Suprapubic skin (tissue), 3 donors: ENCODE measurements at regions not wholly inside any gene's neighbourhood (a gene's known extent, or its start where the extent isn't known, plus 50 kb on each side); places are given as distances from the start of the nearest gene placed in this dataset.

Experiments
- CTCF ChIP-seq, 2 donors: fragments of 200-600 bp in 1 of 2; fragments of 450-650 bp in 1 of 2; sonication (generic) in 1 of 2; IDR thresholded peaks; one replicate each; pipeline ENCODE4 v1.5.1; 2016 to 2019; ENCODE audit warnings: antibody characterized with exemption in 2 of 2, mild to moderate bottlenecking in 1 of 2, moderate library complexity in 1 of 2
- EP300 ChIP-seq: sonication (generic); formaldehyde crosslinking; IDR thresholded peaks from one replicate; pipeline ENCODE4 v1.6.1; 2017; ENCODE audit warnings: antibody characterized with exemption
- POLR2A ChIP-seq, 2 donors: fragments of 450-650 bp; IDR thresholded peaks; one replicate each; pipeline ENCODE4 v1.6.1; 2017; ENCODE audit warnings: antibody characterized with exemption in 2 of 2, mild to moderate bottlenecking in 2 of 2, moderate library complexity in 2 of 2

- TF ChIP-seq CTCF (IDR thresholded peaks at IDR 0.05) (no peak), POLR2A (IDR thresholded peaks at IDR 0.05) (no peak), EP300 (no peak)
Measured at GRCh38 chr2:150672311-150672710, 184.8 kb upstream of the RND3 start.
